ENCODE measurements at regions not wholly inside any gene's neighbourhood (a gene's known extent, or its start where the extent isn't known, plus 50 kb on each side); places are given as distances from the start of the nearest gene placed in this dataset.

- Histone ChIP-seq H3F3A (ENCODE audit: insufficient read depth, low read length) (no peaks in the 10 kb centered on the region), H3K4me3 (ENCODE audit: low read depth, low read length, poor library complexity, severe bottlenecking) (no peak overlapping the region), H3K4me1 (ENCODE audit: insufficient read depth, low read length, severe bottlenecking) (no peaks in the 10 kb centered on the region), H3K27me3 (ENCODE audit: insufficient read depth, low read length) (no peaks in the 10 kb centered on the region), H3K79me2 (ENCODE audit: insufficient read depth, low read length) (no peaks in the 10 kb centered on the region), H3K9me3 (ENCODE audit: low read length) (no peaks in the 10 kb centered on the region), H3K27ac (ENCODE audit: low read depth, low read length, poor library complexity, severe bottlenecking) (no peak overlapping the region), H3K9me2 (ENCODE audit: low read depth, low read length) (no peaks in the 10 kb centered on the region), H3K36me3 (ENCODE audit: insufficient read depth, low read length) (no peaks in the 10 kb centered on the region), H4K20me1 (ENCODE audit: insufficient read depth, low read length) (no peaks in the 10 kb centered on the region), H2AFZ (ENCODE audit: low read length) (no peak overlapping the region), H3K9ac (ENCODE audit: low read length) (no peak overlapping the region), H3K4me2 (ENCODE audit: low read length) (no peak overlapping the region)
- no peak for TF ChIP-seq EZH2 (IDR thresholded peaks at IDR 0.05; ENCODE audit: borderline replicate concordance, low read length)
- TF ChIP-seq, protein P1, sequence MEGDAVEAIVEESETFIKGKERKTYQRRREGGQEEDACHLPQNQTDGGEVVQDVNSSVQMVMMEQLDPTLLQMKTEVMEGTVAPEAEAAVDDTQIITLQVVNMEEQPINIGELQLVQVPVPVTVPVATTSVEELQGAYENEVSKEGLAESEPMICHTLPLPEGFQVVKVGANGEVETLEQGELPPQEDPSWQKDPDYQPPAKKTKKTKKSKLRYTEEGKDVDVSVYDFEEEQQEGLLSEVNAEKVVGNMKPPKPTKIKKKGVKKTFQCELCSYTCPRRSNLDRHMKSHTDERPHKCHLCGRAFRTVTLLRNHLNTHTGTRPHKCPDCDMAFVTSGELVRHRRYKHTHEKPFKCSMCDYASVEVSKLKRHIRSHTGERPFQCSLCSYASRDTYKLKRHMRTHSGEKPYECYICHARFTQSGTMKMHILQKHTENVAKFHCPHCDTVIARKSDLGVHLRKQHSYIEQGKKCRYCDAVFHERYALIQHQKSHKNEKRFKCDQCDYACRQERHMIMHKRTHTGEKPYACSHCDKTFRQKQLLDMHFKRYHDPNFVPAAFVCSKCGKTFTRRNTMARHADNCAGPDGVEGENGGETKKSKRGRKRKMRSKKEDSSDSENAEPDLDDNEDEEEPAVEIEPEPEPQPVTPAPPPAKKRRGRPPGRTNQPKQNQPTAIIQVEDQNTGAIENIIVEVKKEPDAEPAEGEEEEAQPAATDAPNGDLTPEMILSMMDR (IDR thresholded peaks at IDR 0.05; ENCODE audit: low read length) = no peak
These were observed 901.7 kb downstream of the KCNMA1 start for GRCh38 chr10:76735866-76736265.

GRCh38 chr10:76733441-76733936 is 904.1 kb downstream of the KCNMA1 start:
- TF ChIP-seq EZH2 (IDR thresholded peaks at IDR 0.05; ENCODE audit: borderline replicate concordance, low read length) = no peak
- TF ChIP-seq, protein P1 (IDR thresholded peaks at IDR 0.05; ENCODE audit: low read length) = no peak
- Histone ChIP-seq H3F3A (ENCODE audit: insufficient read depth, low read length) (no peaks in the 10 kb centered on the region), H3K9me2 (ENCODE audit: low read depth, low read length) (no peaks in the 10 kb centered on the region), H3K27ac (ENCODE audit: low read depth, low read length, poor library complexity, severe bottlenecking) (no peak overlapping the region), H4K20me1 (ENCODE audit: insufficient read depth, low read length) (no peaks in the 10 kb centered on the region), H3K79me2 (ENCODE audit: insufficient read depth, low read length) (no peaks in the 10 kb centered on the region), H3K4me2 (ENCODE audit: low read length) (no peak overlapping the region), H3K36me3 (ENCODE audit: insufficient read depth, low read length) (no peaks in the 10 kb centered on the region), H3K4me1 (ENCODE audit: insufficient read depth, low read length, severe bottlenecking) (no peaks in the 10 kb centered on the region), H3K9ac (ENCODE audit: low read length) (no peak overlapping the region), H2AFZ (ENCODE audit: low read length) (no peak overlapping the region), H3K27me3 (ENCODE audit: insufficient read depth, low read length) (no peaks in the 10 kb centered on the region), H3K9me3 (ENCODE audit: low read length) (no peaks in the 10 kb centered on the region), H3K4me3 (ENCODE audit: low read depth, low read length, poor library complexity, severe bottlenecking) (no peak overlapping the region)

GRCh38 chr10:76732306-76732705 is 905.3 kb downstream of the KCNMA1 start:
- H3K4me3 ChIP-seq (ENCODE audit: low read depth, low read length, poor library complexity, severe bottlenecking) = no peak overlapping the region
- H3K9ac ChIP-seq (ENCODE audit: low read length) = no peak overlapping the region
- H3K4me2 ChIP-seq (ENCODE audit: low read length) = no peak overlapping the region
- H2AFZ ChIP-seq (ENCODE audit: low read length) = no peak overlapping the region
- H3K27ac ChIP-seq (ENCODE audit: low read depth, low read length, poor library complexity, severe bottlenecking) = no peak overlapping the region
- TF ChIP-seq, protein P1 (IDR thresholded peaks at IDR 0.05; ENCODE audit: low read length) = no peak
- no peak for TF ChIP-seq EZH2 (IDR thresholded peaks at IDR 0.05; ENCODE audit: borderline replicate concordance, low read length)
- no peaks in the 10 kb centered on the region for H3K36me3 ChIP-seq (ENCODE audit: insufficient read depth, low read length)
- H3K9me2 ChIP-seq (ENCODE audit: low read depth, low read length) = no peaks in the 10 kb centered on the region
- no peaks in the 10 kb centered on the region for H3K27me3 ChIP-seq (ENCODE audit: insufficient read depth, low read length)
- no peaks in the 10 kb centered on the region for H4K20me1 ChIP-seq (ENCODE audit: insufficient read depth, low read length)
- no peaks in the 10 kb centered on the region for H3F3A ChIP-seq (ENCODE audit: insufficient read depth, low read length)
- H3K9me3 ChIP-seq (ENCODE audit: low read length) = no peaks in the 10 kb centered on the region
- H3K79me2 ChIP-seq (ENCODE audit: insufficient read depth, low read length) = no peaks in the 10 kb centered on the region
- H3K4me1 ChIP-seq (ENCODE audit: insufficient read depth, low read length, severe bottlenecking) = no peaks in the 10 kb centered on the region
